Adrenal gland (tissue), 5 donors: ENCODE measurements at regions not wholly inside any gene's neighbourhood (a gene's known extent, or its start where the extent isn't known, plus 50 kb on each side); places are given as distances from the start of the nearest gene placed in this dataset.

ENCODE experiments used
- CTCF ChIP-seq, 6 experiments: fragments of 450-650 bp in 4 of 6; fragments of 200-600 bp in 2 of 6; sonication (generic) in 1 of 6; IDR thresholded peaks; 1 replicate in 5 of 6; 2 replicates in 1 of 6; pipeline versions ENCODE4 v1.5.1 to v1.8.0; 2016 to 2021; ENCODE audit warnings: antibody characterized with exemption in 6 of 6, mild to moderate bottlenecking in 2 of 6, moderate library complexity in 1 of 6
- POLR2A ChIP-seq, 2 donors: fragments of 450-650 bp; IDR thresholded peaks; one replicate each; pipeline ENCODE4 v1.6.1; 2017; ENCODE audit warnings: antibody characterized with exemption in 2 of 2, mild to moderate bottlenecking in 2 of 2, moderate library complexity in 1 of 2
- donor health status: DM: no; HTN: no; CAD: no.

- no peak for TF ChIP-seq CTCF (IDR thresholded peaks at IDR 0.05)
- no peak for TF ChIP-seq POLR2A (IDR thresholded peaks at IDR 0.05)
Observed at GRCh38 chr4:175930471-175930870, 118.4 kb upstream of the GPM6A start.
